Trophoblast cell (in vitro differentiated cells and primary cell): ENCODE measurements at regions not wholly inside any gene's neighbourhood (a gene's known extent, or its start where the extent isn't known, plus 50 kb on each side); places are given as distances from the start of the nearest gene placed in this dataset.
"Not testable (repeated sequence)": the region's sequence is repeated elsewhere in the genome, so short reads cannot be mapped to it uniquely, and the experiment has no call there.

ENCODE experiments used
- DNase-seq, 2 donors: peaks; one replicate each; pipeline ENCODE4 v3.0.0-alpha.2; 2016
- H2AFZ ChIP-seq: 2 replicates; pipeline ENCODE4 v1.6.1; 2013; ENCODE audit warnings: low read length, moderate library complexity, mild to moderate bottlenecking; ENCODE audit not compliant: insufficient read depth, poor library complexity
- H2AK5ac ChIP-seq: 2 replicates; pipeline ENCODE4 v1.6.1; 2013; ENCODE audit warnings: mild to moderate bottlenecking, low read length
- H2BK120ac ChIP-seq: 2 replicates; pipeline ENCODE4 v1.6.1; 2013; ENCODE audit warnings: low read length, mild to moderate bottlenecking, moderate library complexity; ENCODE audit not compliant: insufficient read depth, poor library complexity
- H2BK12ac ChIP-seq: 2 replicates; pipeline ENCODE4 v1.6.1; 2013; ENCODE audit warnings: mild to moderate bottlenecking, low read length, moderate library complexity
- H2BK5ac ChIP-seq: 2 replicates; pipeline ENCODE4 v1.6.1; 2013; ENCODE audit warnings: low read length, low read depth, moderate library complexity, mild to moderate bottlenecking; ENCODE audit not compliant: poor library complexity
- H3K14ac ChIP-seq: 2 replicates; pipeline ENCODE4 v1.6.1; 2013; ENCODE audit warnings: mild to moderate bottlenecking, low read length
- H3K18ac ChIP-seq: 2 replicates; pipeline ENCODE4 v1.6.1; 2013; ENCODE audit warnings: mild to moderate bottlenecking, low read length
- H3K23ac ChIP-seq: 2 replicates; pipeline ENCODE4 v1.6.1; 2013; ENCODE audit warnings: low read length
- H3K27ac ChIP-seq: 2 replicates; pipeline ENCODE4 v1.5.1; 2013; ENCODE audit warnings: low read depth, mild to moderate bottlenecking, inconsistent platforms, low read length, moderate library complexity
- H3K27me3 ChIP-seq: 2 replicates; pipeline ENCODE4 v1.6.1; 2013; ENCODE audit warnings: inconsistent platforms, mild to moderate bottlenecking, low read length, moderate library complexity; ENCODE audit not compliant: insufficient read depth
- H3K36me3 ChIP-seq, 2 experiments: 1 replicate in 1 of 2; 2 replicates in 1 of 2; pipeline ENCODE4 v1.6.1; 2013; ENCODE audit warnings: low read length in 2 of 2, mild to moderate bottlenecking in 2 of 2, moderate library complexity in 1 of 2; ENCODE audit not compliant: insufficient read depth in 2 of 2, control insufficient read depth in 1 of 2
- H3K4ac ChIP-seq: 2 replicates; pipeline ENCODE4 v1.6.1; 2013; ENCODE audit warnings: low read depth, mild to moderate bottlenecking, low read length, moderate library complexity
- H3K4me1 ChIP-seq, 2 experiments: 1 replicate in 1 of 2; 2 replicates in 1 of 2; pipeline ENCODE4 v1.6.1; 2013; ENCODE audit warnings: low read length in 2 of 2, mild to moderate bottlenecking in 2 of 2, moderate library complexity in 1 of 2; ENCODE audit not compliant: insufficient read depth in 2 of 2, control insufficient read depth in 1 of 2
- H3K4me2 ChIP-seq: 2 replicates; pipeline ENCODE4 v1.6.1; 2013; ENCODE audit warnings: inconsistent platforms, mild to moderate bottlenecking, low read length, moderate library complexity
- H3K4me3 ChIP-seq: 2 replicates; pipeline ENCODE4 v1.5.1; 2013; ENCODE audit warnings: mild to moderate bottlenecking, low read depth, low read length, inconsistent platforms
- H3K79me1 ChIP-seq: one replicate; pipeline ENCODE4 v1.6.1; 2013; ENCODE audit warnings: low read length
- H3K79me2 ChIP-seq: 2 replicates; pipeline ENCODE4 v1.6.1; 2013; ENCODE audit warnings: low read length, mild to moderate bottlenecking; ENCODE audit not compliant: control insufficient read depth, insufficient read depth, poor library complexity
- H3K9ac ChIP-seq: 2 replicates; pipeline ENCODE4 v1.6.1; 2013; ENCODE audit warnings: mild to moderate bottlenecking, low read length
- H3K9me3 ChIP-seq: 2 replicates; pipeline ENCODE4 v1.6.1; 2013; ENCODE audit warnings: low read depth, mild to moderate bottlenecking, control low read depth, inconsistent platforms, low read length; ENCODE audit not compliant: insufficient read depth
- H4K12ac ChIP-seq: 2 replicates; pipeline ENCODE4 v1.6.1; 2013; ENCODE audit warnings: low read depth, mild to moderate bottlenecking, low read length, moderate library complexity
- H4K8ac ChIP-seq: 2 replicates; pipeline ENCODE4 v1.6.1; 2013; ENCODE audit warnings: low read depth, mild to moderate bottlenecking, low read length, moderate library complexity
- H4K91ac ChIP-seq: one replicate; pipeline ENCODE4 v1.6.1; 2013; ENCODE audit warnings: low read depth, mild to moderate bottlenecking, low read length, moderate library complexity
- WGBS: extraction: QIAGEN DNeasy Blood & Tissue Kit; methylation state at CpG from one replicate; pipeline ENCODE4 v1.1.7; 2013; ENCODE audit warnings: missing lambda C conversion rate; ENCODE audit not compliant: insufficient read length, insufficient coverage; ENCODE audit errors: extremely low coverage; 5-methylcytosine and 5-hydroxymethylcytosine counted together

GRCh38 chrX:84846541-84846940, 157.1 kb upstream of the APOOL start:
- H3K79me1 ChIP-seq, H3K4ac ChIP-seq, H2AFZ ChIP-seq, H3K9me3 ChIP-seq, H2BK120ac ChIP-seq, H3K4me1 ChIP-seq, H3K14ac ChIP-seq, H3K9ac ChIP-seq, H3K18ac ChIP-seq, H3K36me3 ChIP-seq, H3K4me2 ChIP-seq, H3K23ac ChIP-seq, H3K79me2 ChIP-seq, H4K12ac ChIP-seq, H3K27me3 ChIP-seq, H2BK12ac ChIP-seq, H4K91ac ChIP-seq, H3K4me3 ChIP-seq, H2AK5ac ChIP-seq, H4K8ac ChIP-seq, DNase-seq, H2BK5ac ChIP-seq, H3K27ac ChIP-seq: not testable (repeated sequence)
- no CpG with 5 or more reads among the region's 1 CpG for WGBS

DNA sequence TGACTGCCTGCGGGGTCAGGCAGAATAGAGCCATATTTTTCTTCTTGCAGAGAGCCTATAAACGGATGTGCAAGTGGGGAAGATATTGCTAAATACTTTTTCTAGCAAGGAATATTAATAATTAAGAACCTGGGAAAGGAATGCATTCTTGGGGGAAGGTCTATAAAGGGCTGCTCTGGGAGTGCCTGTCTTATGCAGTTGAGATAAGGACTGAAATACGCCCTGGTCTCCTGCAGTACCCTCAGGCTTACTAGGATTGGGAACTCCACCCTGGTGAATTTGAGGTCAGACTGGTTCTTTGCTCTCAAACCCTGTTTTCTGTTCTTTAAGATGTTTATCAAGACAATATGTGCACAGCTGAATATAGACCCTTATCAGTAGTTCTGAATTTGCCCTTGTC, 152.5 kb upstream of the APOOL start:
- H3K4me3 ChIP-seq, H3K79me2 ChIP-seq, H3K9ac ChIP-seq, H3K36me3 ChIP-seq, H3K27ac ChIP-seq, H4K12ac ChIP-seq, H2BK12ac ChIP-seq, H2AFZ ChIP-seq, H2AK5ac ChIP-seq, H3K4ac ChIP-seq, H3K79me1 ChIP-seq, H3K14ac ChIP-seq, H3K4me1 ChIP-seq, H2BK120ac ChIP-seq, H4K8ac ChIP-seq, H3K18ac ChIP-seq, H4K91ac ChIP-seq, H3K27me3 ChIP-seq, H3K23ac ChIP-seq, H2BK5ac ChIP-seq, H3K9me3 ChIP-seq, DNase-seq, H3K4me2 ChIP-seq: not testable (repeated sequence)
- WGBS = no CpG with 5 or more reads among the region's 3 CpGs

DNA sequence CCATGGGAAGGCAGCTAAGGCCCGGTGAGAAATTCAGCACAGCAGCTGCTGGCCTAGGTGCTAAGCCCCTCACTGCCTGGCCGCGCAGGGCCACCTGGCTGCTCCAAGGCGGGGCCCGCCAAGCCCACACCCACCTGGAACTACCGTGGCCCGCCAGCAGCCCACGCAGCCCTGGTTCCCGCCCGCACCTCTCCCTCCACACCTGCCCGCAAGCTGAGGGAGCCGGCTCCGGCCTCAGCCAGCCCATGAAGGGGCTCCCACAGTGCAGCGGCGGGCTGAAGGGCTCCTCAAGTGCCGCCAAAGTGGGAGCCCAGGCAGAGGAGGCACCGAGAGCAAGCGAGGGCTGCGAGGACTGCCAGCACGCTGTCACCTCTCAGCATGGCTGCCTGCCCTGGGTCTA, 146.9 kb upstream of the APOOL start:
- no CpG with 5 or more reads among the region's 20 CpGs for whole genome bisulfite sequencing
- not testable (repeated sequence) for H2BK120ac ChIP-seq, H4K12ac ChIP-seq, H3K18ac ChIP-seq, H3K4ac ChIP-seq, H3K14ac ChIP-seq, H3K9ac ChIP-seq, H2BK5ac ChIP-seq, H3K4me2 ChIP-seq, H3K36me3 ChIP-seq, H4K8ac ChIP-seq, H3K27me3 ChIP-seq, H3K4me1 ChIP-seq, H2AK5ac ChIP-seq, H2BK12ac ChIP-seq, H3K79me1 ChIP-seq, H3K4me3 ChIP-seq, DNase-seq, H3K23ac ChIP-seq, H3K79me2 ChIP-seq, H3K9me3 ChIP-seq, H2AFZ ChIP-seq, H3K27ac ChIP-seq
- H4K91ac ChIP-seq = peak overlapping the region; percentile 2

DNA sequence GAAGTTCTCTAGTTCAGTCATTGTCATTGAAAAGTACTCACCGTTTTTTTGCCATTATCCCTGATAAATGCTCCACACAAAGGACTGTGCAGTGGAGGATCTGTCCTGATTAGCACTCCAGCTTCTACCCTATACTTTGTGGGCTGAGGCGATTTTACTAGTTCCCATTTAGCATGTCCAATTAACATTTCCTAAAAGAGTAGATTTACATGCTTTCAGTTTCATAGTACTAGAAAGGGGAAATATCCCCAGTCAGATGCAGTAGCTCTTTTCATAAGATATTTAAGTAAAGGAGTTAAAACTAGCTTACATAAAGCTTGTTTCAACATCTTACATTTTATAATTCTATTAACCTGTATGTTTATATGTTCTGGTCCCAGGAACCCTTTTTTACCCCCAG, 144.9 kb upstream of the APOOL start:
- H4K12ac ChIP-seq, H3K36me3 ChIP-seq: not testable (repeated sequence)

DNA sequence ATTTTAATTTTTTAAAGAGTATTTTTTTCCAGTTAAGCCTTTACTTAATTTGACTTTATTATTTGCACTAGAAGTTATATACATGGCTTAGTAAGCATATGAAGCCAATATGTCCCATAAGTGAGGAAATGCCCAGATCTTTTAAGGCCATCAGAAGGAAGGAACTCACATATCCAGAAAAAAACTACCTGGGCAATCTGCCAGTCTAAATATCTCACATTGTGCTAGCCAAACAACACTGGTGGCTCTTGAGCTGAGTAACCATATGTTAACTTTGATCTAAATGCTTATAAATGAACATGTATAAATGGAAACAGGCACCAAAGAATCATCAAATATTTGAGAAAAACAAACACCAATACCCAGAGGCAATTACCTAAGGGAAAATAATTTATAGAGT, 138.6 kb upstream of the APOOL start:
- no peak overlapping the region for H4K91ac ChIP-seq
- H3K14ac ChIP-seq = no peak overlapping the region
- H3K23ac ChIP-seq = no peak overlapping the region
- H3K79me2 ChIP-seq = no peaks in the 10 kb centered on the region
- no peak overlapping the region for H2AK5ac ChIP-seq
- H2AFZ ChIP-seq = no peak overlapping the region
- H4K8ac ChIP-seq = no peak overlapping the region
- H3K18ac ChIP-seq = no peak overlapping the region
- H3K4me3 ChIP-seq = no peak overlapping the region
- H4K12ac ChIP-seq = no peak overlapping the region
- H2BK5ac ChIP-seq = no peak overlapping the region
- no peaks in the 10 kb centered on the region for H3K4me1 ChIP-seq
- H3K4ac ChIP-seq = no peak overlapping the region
- H3K27me3 ChIP-seq = no peaks in the 10 kb centered on the region
- H3K4me2 ChIP-seq = no peak overlapping the region
- H2BK120ac ChIP-seq = no peak overlapping the region
- no peak overlapping the region for H3K9ac ChIP-seq
- H3K79me1 ChIP-seq = no peaks in the 10 kb centered on the region
- no peak for DNase-seq
- no peak overlapping the region for H3K27ac ChIP-seq
- H2BK12ac ChIP-seq = no peak overlapping the region
- no peaks in the 10 kb centered on the region for H3K9me3 ChIP-seq
- no peaks in the 10 kb centered on the region for H3K36me3 ChIP-seq

More for the DNA sequence above, 144.9 kb upstream of the APOOL start:
- H3K27me3 ChIP-seq, H3K9ac ChIP-seq, H3K9me3 ChIP-seq, H2BK5ac ChIP-seq, H3K4ac ChIP-seq, H3K4me3 ChIP-seq, H3K4me1 ChIP-seq, H2AFZ ChIP-seq, H3K4me2 ChIP-seq, H2BK120ac ChIP-seq, H4K8ac ChIP-seq, H3K14ac ChIP-seq, H2AK5ac ChIP-seq, DNase-seq, H4K91ac ChIP-seq, H3K27ac ChIP-seq, H3K18ac ChIP-seq, H3K79me1 ChIP-seq, H2BK12ac ChIP-seq, H3K23ac ChIP-seq, H3K79me2 ChIP-seq: not testable (repeated sequence)
- WGBS = no CpG with 5 or more reads among the region's 2 CpGs
